ENCODE measurements at regions not wholly inside any gene's neighbourhood (a gene's known extent, or its start where the extent isn't known, plus 50 kb on each side); places are given as distances from the start of the nearest gene placed in this dataset.
"Not testable (repeated sequence)": the region's sequence is repeated elsewhere in the genome, so short reads cannot be mapped to it uniquely, and the experiment has no call there.

DNA sequence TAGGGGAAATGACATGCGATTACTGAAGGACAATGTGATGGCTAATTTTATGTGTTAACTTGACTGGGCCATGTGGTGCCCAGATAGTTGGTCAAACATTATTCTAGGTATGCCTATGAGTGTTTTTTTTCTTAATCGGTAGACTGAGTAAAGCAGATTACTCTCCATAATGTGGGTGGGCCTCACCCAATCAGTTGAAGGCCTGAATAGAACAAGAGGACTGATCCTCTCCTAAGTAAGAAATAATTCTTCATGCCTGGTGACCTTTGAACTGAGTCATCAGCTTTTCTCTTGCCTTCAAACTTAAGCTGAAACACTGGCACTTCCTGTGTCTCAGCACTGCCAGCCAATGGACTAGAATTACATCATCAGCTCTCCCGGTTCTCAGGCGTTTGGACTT is 164.0 kb upstream of the FGF13 start:
- DNase-seq = no peak
- Histone ChIP-seq H3K4me3 (no peak overlapping the region), H3K36me3 (no peaks in the 10 kb centered on the region), H3K27ac (no peak overlapping the region), H3K4me1 (no peaks in the 10 kb centered on the region), H3K27me3 (no peaks in the 10 kb centered on the region), H3K9me3 (no peaks in the 10 kb centered on the region)
- intact Hi-C loops (cut with DNase I; ENCODE audit: low total_unique reads) (no loop called here), in situ Hi-C loops (cut with MboI; ENCODE audit: low pct_ligation_motif_present in 1 of 4, low pct_unique_long_range_greater_than_20kb in 1 of 4, low sequenced_read_pairs in 3 of 4) (no loop called here)
- TF ChIP-seq POLR2A (IDR thresholded peaks at IDR 0.05) = no peak
- TF ChIP-seq EP300 (IDR thresholded peaks at IDR 0.05; ENCODE audit: low read depth) = no peak
- no peak for TF ChIP-seq POLR2AphosphoS5 (IDR thresholded peaks at IDR 0.05)
- TF ChIP-seq, protein P1, sequence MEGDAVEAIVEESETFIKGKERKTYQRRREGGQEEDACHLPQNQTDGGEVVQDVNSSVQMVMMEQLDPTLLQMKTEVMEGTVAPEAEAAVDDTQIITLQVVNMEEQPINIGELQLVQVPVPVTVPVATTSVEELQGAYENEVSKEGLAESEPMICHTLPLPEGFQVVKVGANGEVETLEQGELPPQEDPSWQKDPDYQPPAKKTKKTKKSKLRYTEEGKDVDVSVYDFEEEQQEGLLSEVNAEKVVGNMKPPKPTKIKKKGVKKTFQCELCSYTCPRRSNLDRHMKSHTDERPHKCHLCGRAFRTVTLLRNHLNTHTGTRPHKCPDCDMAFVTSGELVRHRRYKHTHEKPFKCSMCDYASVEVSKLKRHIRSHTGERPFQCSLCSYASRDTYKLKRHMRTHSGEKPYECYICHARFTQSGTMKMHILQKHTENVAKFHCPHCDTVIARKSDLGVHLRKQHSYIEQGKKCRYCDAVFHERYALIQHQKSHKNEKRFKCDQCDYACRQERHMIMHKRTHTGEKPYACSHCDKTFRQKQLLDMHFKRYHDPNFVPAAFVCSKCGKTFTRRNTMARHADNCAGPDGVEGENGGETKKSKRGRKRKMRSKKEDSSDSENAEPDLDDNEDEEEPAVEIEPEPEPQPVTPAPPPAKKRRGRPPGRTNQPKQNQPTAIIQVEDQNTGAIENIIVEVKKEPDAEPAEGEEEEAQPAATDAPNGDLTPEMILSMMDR (IDR thresholded peaks at IDR 0.05) = no peak
- 80 to 83% methylated on average over 2 to 4 of the region's 4 CpGs for WGBS, 2 donors (ENCODE audit: low coverage in 1 of 2)

DNA sequence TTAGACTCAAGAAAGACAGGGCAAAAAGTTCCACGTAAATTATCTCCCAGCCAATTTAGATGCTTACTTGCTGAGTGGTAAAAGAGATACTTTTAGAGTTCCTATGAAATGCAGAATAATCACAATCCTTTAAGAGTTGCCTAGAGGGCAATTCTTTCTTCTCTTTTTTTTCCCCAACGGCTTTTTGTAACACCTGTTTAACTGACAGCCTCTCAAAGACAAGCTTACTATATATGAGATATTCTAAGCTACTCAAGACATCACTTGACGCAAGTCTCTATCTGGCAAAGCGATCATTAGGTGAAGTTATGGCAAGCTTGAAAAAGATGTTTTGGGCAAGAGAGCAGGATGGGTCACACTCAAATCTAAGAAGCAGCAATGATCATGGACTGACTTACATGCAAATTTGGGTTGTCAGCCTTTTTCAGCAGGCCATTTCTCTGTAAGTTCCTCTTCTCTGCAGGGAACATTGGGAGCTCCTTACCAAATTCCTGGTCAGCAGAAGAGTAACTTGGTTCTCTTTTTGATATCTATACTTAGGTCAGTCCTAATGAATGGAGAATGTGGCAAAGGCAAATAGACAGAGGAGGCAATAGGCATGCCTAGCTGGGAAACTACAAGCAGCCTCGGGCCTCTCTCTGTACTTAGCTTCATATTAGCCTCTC is 162.9 kb upstream of the FGF13 start:
- 67 to 88% methylated on average over 2 to 5 of the region's 5 CpGs for WGBS, 2 donors (ENCODE audit: low coverage in 1 of 2)
- Histone ChIP-seq H3K27me3 (no peaks in the 10 kb centered on the region), H3K9me3 (no peaks in the 10 kb centered on the region), H3K4me1 (no peaks in the 10 kb centered on the region), H3K27ac (no peak overlapping the region), H3K4me3 (no peak overlapping the region), H3K36me3 (no peaks in the 10 kb centered on the region)
- in situ Hi-C loops (cut with MboI; ENCODE audit: low pct_ligation_motif_present in 1 of 4, low pct_unique_long_range_greater_than_20kb in 1 of 4, low sequenced_read_pairs in 3 of 4) (no loop called here), intact Hi-C loops (cut with DNase I; ENCODE audit: low total_unique reads) (no loop called here)
- no peak for TF ChIP-seq POLR2A (IDR thresholded peaks at IDR 0.05)
- DNase-seq = no peak

GRCh38 chrX:138873640-138874039 is 162.1 kb upstream of the FGF13 start:
- H3K27ac ChIP-seq; H3K9me3 ChIP-seq; in situ Hi-C loops (cut with MboI; ENCODE audit: low pct_ligation_motif_present in 1 of 4, low pct_unique_long_range_greater_than_20kb in 1 of 4, low sequenced_read_pairs in 3 of 4); DNase-seq; H3K4me3 ChIP-seq; intact Hi-C loops (cut with DNase I; ENCODE audit: low total_unique reads); H3K4me1 ChIP-seq; H3K36me3 ChIP-seq; H3K27me3 ChIP-seq: not testable (repeated sequence)
- 43 to 83% methylated on average over 1 to 6 of the region's 6 CpGs for WGBS, 2 donors (ENCODE audit: low coverage in 1 of 2)

- TF ChIP-seq, protein P1 (IDR thresholded peaks at IDR 0.05) = no peak
- TF ChIP-seq EP300 (IDR thresholded peaks at IDR 0.05; ENCODE audit: low read depth) (no peak), POLR2AphosphoS5 (IDR thresholded peaks at IDR 0.05) (no peak), POLR2A (IDR thresholded peaks at IDR 0.05) (no peak)
- H3K36me3 ChIP-seq = no peaks in the 10 kb centered on the region
- no peaks in the 10 kb centered on the region for H3K27me3 ChIP-seq
- no peaks in the 10 kb centered on the region for H3K4me1 ChIP-seq
- H3K9me3 ChIP-seq = no peaks in the 10 kb centered on the region
- in situ Hi-C loops (cut with MboI; ENCODE audit: low pct_ligation_motif_present in 1 of 4, low pct_unique_long_range_greater_than_20kb in 1 of 4, low sequenced_read_pairs in 3 of 4) (no loop called here), intact Hi-C loops (cut with DNase I; ENCODE audit: low total_unique reads) (no loop called here)
- no peak overlapping the region for H3K27ac ChIP-seq
- no peak for DNase-seq
- no peak overlapping the region for H3K4me3 ChIP-seq
- WGBS, 2 donors (ENCODE audit: low coverage in 1 of 2) = 85 to 100% methylated on average over 1 of the region's 1 CpG
These were observed 161.0 kb upstream of the FGF13 start for GRCh38 chrX:138872537-138872936.

DNA sequence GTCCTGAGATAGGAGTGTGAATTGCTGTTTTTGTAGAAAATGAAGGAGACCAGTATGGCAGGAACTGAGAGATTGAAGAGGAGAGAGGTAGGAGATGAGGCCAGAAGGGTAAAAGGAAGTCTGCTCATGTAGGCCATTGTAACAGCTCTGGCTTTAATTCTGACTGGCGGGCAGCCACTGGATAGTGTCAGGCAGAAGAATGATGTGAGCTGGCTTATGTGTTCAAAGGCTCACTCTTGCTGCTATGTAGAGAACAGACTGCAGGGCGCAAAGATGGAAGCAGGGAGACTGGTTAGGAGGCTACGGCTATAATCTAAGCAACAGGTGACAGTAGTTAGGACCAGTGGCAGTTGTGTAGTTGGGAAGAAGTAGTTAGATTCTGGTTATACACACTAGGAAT is 160.2 kb upstream of the FGF13 start:
- intact Hi-C loops (cut with DNase I; ENCODE audit: low total_unique reads) = no loop called here
- in situ Hi-C loops (cut with MboI; ENCODE audit: low pct_ligation_motif_present in 1 of 4, low pct_unique_long_range_greater_than_20kb in 1 of 4, low sequenced_read_pairs in 3 of 4) = no loop called here
- Histone ChIP-seq H3K9me3 (no peaks in the 10 kb centered on the region), H3K4me1 (no peaks in the 10 kb centered on the region), H3K4me3 (no peak overlapping the region), H3K36me3 (no peaks in the 10 kb centered on the region), H3K27me3 (no peaks in the 10 kb centered on the region), H3K27ac (no peak overlapping the region)
- no peak for DNase-seq
- 84 to 100% methylated on average over 1 to 3 of the region's 3 CpGs for WGBS, 2 donors (ENCODE audit: low coverage in 1 of 2)
- TF ChIP-seq POLR2A (IDR thresholded peaks at IDR 0.05) = no peak

GRCh38 chrX:138866643-138867042 is 155.1 kb upstream of the FGF13 start:
- intact Hi-C loops (cut with DNase I; ENCODE audit: low total_unique reads) = no loop called here

More at GRCh38 chrX:138866643-138867042, 155.1 kb upstream of the FGF13 start:
- 65% methylated on average over 4 of the region's 4 CpGs; no CpG with 5 or more reads in 1 of the 2 donors for WGBS, 2 donors (ENCODE audit: low coverage in 1 of 2)
- no peak for DNase-seq
- Histone ChIP-seq H3K27ac (no peak overlapping the region), H3K9me3 (no peaks in the 10 kb centered on the region), H3K36me3 (no peaks in the 10 kb centered on the region), H3K4me1 (no peaks in the 10 kb centered on the region), H3K27me3 (no peaks in the 10 kb centered on the region), H3K4me3 (no peak overlapping the region)
- in situ Hi-C loops (cut with MboI; ENCODE audit: low pct_ligation_motif_present in 1 of 4, low pct_unique_long_range_greater_than_20kb in 1 of 4, low sequenced_read_pairs in 3 of 4) = no loop called here
- no peak for TF ChIP-seq EP300 (IDR thresholded peaks at IDR 0.05; ENCODE audit: low read depth)
- TF ChIP-seq, protein P1 (IDR thresholded peaks at IDR 0.05) = no peak
- TF ChIP-seq POLR2A (IDR thresholded peaks at IDR 0.05) = no peak
- no peak for TF ChIP-seq POLR2AphosphoS5 (IDR thresholded peaks at IDR 0.05)

All from transverse colon (tissue), 4 donors.